ENCODE measurements at regions not wholly inside any gene's neighbourhood (a gene's known extent, or its start where the extent isn't known, plus 50 kb on each side); places are given as distances from the start of the nearest gene placed in this dataset.

DNA sequence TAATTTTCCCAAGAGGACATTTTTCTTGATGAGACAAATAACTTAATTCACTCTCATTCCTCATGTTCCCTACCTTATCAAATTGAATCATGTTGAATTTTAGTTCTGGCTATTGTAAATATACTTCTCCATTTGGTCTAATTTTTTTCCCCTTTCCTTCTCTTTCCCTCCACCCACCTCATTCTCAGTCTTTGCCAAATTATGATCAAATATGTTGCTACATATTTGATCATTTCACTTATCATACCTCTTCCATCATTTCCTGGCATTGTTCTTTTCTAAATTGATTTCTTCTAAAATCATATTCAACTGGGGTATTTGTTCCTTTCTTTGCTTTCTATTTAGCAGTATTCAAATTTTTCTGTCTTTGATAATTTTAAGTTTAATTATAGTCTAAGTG lies 52.3 kb downstream of the HDGFL1 start:
- DNase-seq (ENCODE audit: low read depth): no peak

DNA sequence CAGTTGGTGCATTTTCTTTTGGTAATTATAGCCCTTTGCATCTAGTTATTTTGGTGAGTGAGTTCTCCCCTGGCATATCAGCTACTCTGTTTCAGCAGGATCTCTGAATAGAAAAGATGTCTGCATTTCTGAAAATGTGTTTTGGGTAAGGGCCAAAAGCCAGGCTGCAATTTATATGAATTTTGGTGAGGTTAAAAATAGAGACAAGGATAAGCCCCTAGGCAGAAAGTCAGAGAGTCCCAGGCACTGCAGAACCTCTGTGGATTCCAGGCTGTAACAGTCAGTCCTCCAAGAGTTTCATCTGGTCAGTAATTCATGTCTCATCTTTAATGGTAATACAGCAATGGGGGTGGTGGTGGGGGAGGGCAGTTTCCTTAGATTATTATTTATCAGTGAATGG lies 53.0 kb downstream of the HDGFL1 start:
- DNase-seq (ENCODE audit: low read depth): peak; percentile 23

DNA sequence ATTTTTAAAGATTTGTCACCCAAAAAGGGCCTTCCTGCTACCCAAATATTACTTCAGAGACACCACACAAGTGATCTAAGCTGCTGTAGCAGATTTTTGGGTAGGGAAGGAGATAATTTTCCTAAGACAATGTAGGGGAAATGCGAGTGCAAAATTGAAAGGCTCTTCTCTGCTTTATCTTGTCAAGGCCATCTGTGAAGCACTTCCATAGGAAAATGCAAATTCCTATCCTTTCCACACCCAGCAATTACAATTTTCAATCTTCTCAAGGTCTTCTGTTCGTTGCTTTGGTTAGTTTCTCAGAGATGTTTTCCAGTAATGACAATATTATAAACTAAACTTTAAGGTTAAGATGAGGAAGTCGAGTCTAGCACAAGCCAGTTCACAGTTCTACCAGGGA lies 53.4 kb downstream of the HDGFL1 start:
- DNase-seq (ENCODE audit: low read depth): no peak

DNA sequence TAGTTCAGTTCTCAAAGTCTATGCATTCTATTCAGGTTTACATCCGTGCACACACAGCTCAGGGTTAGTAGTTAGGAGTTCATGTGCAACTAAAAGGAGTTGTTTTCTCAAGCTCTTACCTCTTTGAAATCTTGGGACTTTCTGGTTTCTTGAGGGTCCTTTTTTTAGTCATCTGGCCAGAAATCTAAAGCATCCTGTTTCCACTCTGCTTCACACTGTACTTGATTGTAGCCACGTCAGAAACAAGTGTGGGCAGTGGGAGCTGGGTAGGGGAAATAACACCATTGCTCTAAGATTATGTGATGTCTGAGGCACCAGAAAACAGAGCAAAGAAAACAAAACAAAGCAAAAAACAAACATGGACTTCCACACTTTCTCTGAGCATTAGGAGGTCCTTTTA lies 58.3 kb downstream of the HDGFL1 start:
- DNase-seq (ENCODE audit: low read depth): no peak

- no peak for DNase-seq (ENCODE audit: low read depth)
Measured at GRCh38 chr6:22631091-22631490, 61.7 kb downstream of the HDGFL1 start.

DNA sequence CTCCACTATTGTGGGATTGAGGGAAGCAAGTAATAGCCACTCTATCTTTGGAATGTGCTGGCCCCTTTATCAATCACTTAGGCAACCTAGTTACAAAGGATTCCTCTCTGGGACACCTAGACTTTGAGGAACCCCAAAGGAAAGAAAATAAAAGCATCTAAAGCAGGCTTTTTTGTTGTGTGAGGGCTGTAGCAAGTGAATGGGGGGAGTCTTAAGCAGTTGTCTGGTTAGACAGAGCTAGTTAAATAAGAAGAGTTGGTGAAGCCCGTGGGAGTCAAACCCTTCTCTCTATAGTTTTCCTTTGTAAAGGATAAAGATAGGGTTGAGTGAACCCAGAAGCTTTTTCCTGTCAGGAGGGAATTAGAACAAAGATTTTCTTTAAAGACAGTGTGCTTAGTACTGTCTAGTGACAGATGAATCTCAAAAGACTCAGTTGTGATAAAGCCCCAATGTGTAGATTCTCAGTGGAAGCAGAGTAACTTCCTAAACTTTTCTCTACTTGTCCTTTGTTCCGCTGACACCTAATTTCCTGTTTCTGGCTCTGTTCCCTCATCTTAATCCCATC lies 63.3 kb downstream of the HDGFL1 start:
- DNase-seq (ENCODE audit: low read depth): no peak

DNA sequence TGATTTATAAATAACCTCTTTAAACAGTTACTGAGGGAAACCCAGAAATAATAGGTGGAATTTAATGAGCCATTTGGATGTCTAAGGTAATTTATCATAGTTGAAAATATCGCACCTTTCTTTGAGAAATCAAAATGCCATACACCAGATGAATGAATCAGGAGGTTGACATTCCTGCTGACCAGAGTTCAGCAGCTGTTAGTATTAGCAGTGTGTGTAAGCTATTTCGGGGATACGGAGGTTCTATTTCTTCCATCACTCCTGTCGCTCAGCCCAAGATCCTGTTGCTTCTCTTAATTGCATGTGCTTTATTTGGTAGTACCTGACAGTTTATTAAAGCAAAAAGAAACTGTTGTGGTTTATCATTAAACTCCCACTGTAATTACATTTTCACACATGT lies 67.1 kb downstream of the HDGFL1 start:
- DNase-seq (ENCODE audit: low read depth): no peak

DNA sequence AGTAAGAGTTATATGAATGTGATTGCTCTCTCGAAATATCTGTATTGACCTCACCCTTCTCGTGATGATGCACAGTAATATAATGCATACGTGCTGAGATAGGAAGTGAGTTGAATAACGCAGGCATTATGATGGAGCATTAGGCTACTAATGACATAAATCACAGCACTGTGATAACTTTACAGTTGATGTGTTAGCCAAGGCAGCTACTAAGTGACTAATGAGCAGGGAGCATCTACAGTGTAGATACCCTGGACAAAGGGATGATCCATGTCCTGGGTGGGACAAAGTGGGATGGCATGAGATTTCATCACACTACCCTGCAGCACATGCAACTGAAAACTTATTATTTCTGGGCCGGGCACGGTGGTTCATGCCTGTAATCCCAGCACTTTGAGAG lies 68.4 kb downstream of the HDGFL1 start:
- DNase-seq (ENCODE audit: low read depth): no peak

GRCh38 chr6:22638320-22638719 lies 69.0 kb downstream of the HDGFL1 start:
- no peak for DNase-seq (ENCODE audit: low read depth)

DNA sequence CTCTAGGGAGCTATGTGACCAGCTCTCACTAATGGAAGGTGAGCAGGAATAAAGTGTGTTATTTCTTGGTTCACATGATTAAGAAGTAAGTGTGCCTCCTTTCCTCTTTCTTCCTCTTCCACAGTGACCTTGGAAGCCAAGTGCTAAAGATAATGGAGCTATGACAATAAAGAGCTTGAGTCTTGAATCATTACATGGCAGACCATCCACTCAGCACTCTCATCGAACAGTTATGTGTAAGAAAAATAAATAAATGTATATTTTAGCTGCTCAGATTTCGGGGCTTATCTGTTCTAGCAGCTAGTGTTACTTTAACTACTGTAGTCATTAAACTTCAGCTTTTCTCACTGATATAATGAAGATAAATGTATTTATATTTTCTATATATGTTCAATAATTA lies 72.9 kb downstream of the HDGFL1 start:
- no peak for DNase-seq (ENCODE audit: low read depth)

DNA sequence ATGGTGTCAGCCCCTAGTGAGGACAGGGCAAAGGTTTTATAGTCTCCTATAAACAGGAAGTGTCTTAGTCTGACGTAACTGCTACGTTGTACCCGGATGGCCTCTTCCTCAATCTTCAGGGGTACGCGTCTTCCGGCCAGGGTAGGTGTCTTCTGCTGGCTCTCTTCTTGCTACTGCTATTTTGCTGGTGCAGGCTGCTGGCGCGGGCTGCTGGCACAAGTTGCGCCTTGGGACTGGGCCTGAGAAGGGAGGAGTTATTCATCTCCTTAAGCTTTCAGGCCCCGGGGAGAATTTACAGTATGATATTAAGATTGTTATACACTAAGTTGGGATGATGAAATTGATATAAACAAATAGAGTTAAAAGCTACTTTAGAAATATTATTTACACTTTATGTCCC lies 74.4 kb downstream of the HDGFL1 start:
- no peak for DNase-seq (ENCODE audit: low read depth)

GRCh38 chr6:22647719-22648118 lies 78.4 kb downstream of the HDGFL1 start:
- DNase-seq (ENCODE audit: low read depth): no peak

DNA sequence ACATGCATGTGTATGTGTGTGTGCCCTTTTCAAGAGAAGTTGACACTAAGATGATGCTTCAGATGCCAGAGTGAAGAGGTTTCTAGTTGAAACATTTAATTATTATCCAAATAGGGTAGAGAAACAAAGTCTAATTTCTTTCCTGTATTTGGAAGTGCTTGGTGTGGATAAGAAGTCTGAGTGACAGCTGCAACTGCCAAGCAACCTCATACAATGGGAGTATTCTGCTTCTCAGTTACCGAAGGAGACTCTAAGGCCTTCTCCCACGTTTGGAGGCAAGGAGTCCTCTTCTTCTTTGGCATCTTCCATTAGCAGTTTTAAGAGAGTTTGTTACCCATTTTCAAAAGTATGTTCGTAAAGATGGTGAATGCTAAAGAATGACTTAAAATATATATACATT lies 82.4 kb downstream of the HDGFL1 start:
- DNase-seq (ENCODE audit: low read depth): no peak

DNA sequence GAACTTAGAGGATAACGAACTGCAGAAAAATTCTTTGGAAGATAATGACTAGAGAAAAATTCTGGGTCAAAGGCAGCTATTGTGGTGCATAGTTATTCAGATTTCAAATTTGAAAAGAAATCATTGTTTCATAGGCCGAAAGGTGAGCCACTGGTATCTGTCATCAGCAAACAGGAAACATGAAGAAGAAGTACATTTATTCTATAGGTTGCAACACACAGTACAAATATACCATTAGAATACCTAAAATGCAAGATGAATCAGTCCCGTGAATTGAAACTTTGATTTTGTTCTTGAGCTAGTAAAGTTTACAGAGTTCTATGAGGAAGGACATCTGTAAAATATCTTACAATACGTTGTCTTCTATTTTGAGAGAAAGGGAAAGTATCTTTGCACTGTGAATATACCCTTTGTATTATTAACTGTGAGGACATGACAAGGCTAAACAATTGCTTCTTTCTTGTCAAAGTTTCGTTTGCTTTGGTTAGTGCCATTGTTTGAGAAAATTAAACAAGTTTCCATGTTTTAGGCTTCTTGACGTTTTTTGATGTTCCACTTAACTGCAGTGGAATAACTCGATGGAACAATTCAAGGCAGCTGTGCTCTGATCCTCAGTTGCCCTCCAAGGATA lies 84.7 kb downstream of the HDGFL1 start:
- no peak for DNase-seq (ENCODE audit: low read depth)

- DNase-seq (ENCODE audit: low read depth): no peak
Measured at GRCh38 chr6:22656706-22657351, 87.5 kb downstream of the HDGFL1 start.

GRCh38 chr6:22657352-22657980 lies 88.1 kb downstream of the HDGFL1 start:
- DNase-seq (ENCODE audit: low read depth): no peak

GRCh38 chr6:22658183-22658582 lies 88.8 kb downstream of the HDGFL1 start:
- DNase-seq (ENCODE audit: low read depth): no peak

- DNase-seq (ENCODE audit: low read depth): no peak
Measured at GRCh38 chr6:22658934-22659333, 89.6 kb downstream of the HDGFL1 start.

GRCh38 chr6:22664968-22665367 lies 95.6 kb downstream of the HDGFL1 start:
- DNase-seq (ENCODE audit: low read depth): no peak

GRCh38 chr6:22666021-22666420 lies 96.7 kb downstream of the HDGFL1 start:
- DNase-seq (ENCODE audit: low read depth): no peak

GRCh38 chr6:22666586-22666985 lies 97.2 kb downstream of the HDGFL1 start:
- DNase-seq (ENCODE audit: low read depth): no peak

- no peak for DNase-seq (ENCODE audit: low read depth)
Measured at GRCh38 chr6:22667855-22668254, 98.5 kb downstream of the HDGFL1 start.

- DNase-seq (ENCODE audit: low read depth): peak; percentile 25
Measured at GRCh38 chr6:22668307-22668706, 98.9 kb downstream of the HDGFL1 start.

Measured in M059J (cell line).